ENCODE measurements at regions not wholly inside any gene's neighbourhood (a gene's known extent, or its start where the extent isn't known, plus 50 kb on each side); places are given as distances from the start of the nearest gene placed in this dataset.
A peak's percentile ranks its signal among the peaks of the same experiment; 100 is the strongest.

- no peak for DNase-seq (ENCODE audit: low read depth in 2 of 2)
These were observed 65.4 kb upstream of the WDFY2 start for GRCh38 chr13:51518827-51519226.

GRCh38 chr13:51519771-51520216 lies 64.5 kb upstream of the WDFY2 start:
- no peak for DNase-seq (ENCODE audit: low read depth in 2 of 2)

- DNase-seq (ENCODE audit: low read depth in 2 of 2) = no peak
These were observed 63.7 kb upstream of the WDFY2 start for GRCh38 chr13:51520524-51520923.

- DNase-seq (ENCODE audit: low read depth in 2 of 2) = peak; percentile 24 to 39
These were observed 61.2 kb upstream of the WDFY2 start for GRCh38 chr13:51523082-51523518.

- DNase-seq (ENCODE audit: low read depth in 2 of 2) = no peak
These were observed 60.0 kb upstream of the WDFY2 start for GRCh38 chr13:51524312-51524711.

- DNase-seq (ENCODE audit: low read depth in 2 of 2) = no peak
These were observed 59.3 kb upstream of the WDFY2 start for GRCh38 chr13:51524829-51525566.

- no peak for DNase-seq (ENCODE audit: low read depth in 2 of 2)
These were observed 58.6 kb upstream of the WDFY2 start for GRCh38 chr13:51525567-51526167.

GRCh38 chr13:51526202-51526601 lies 58.1 kb upstream of the WDFY2 start:
- no peak for DNase-seq (ENCODE audit: low read depth in 2 of 2)

- no peak for DNase-seq (ENCODE audit: low read depth in 2 of 2)
These were observed 51.5 kb upstream of the WDFY2 start for GRCh38 chr13:51532736-51533197.

- no peak for DNase-seq (ENCODE audit: low read depth in 2 of 2)
These were observed 50.0 kb upstream of the WDFY2 start for GRCh38 chr13:51534041-51534817.

Measured in dermis microvascular lymphatic vessel endothelial cell (primary cell).